IMR-90 (cell line): ENCODE measurements at regions not wholly inside any gene's neighbourhood (a gene's known extent, or its start where the extent isn't known, plus 50 kb on each side); places are given as distances from the start of the nearest gene placed in this dataset.

Experiments
- ATAC-seq: fragments of 200-7000 bp; cut with Tn5 transposase; 2 replicates; pipeline ENCODE4 v1.9.1; 2020; ENCODE audit warnings: low read depth, mild to moderate bottlenecking, moderate library complexity
- BruUV-seq: library from RNA; stranded (reverse); fragments of 400-500 nt; replicated peaks from 2 replicates; lab custom pipeline; 2021; lab: Mats Ljungman, UMichigan
- CTCF ChIA-PET: fragments of 300-600 bp; formaldehyde crosslinking; extraction: SDS; loops from one replicate; lab custom pipeline; 2021; ENCODE audit warnings: antibody characterized with exemption; lab: Yijun Ruan, JAX
- POLR2A ChIA-PET: fragments of 300-600 bp; sonication (Branson Sonifier 250); formaldehyde crosslinking; loops from one replicate; lab custom pipeline; 2022; ENCODE audit warnings: antibody characterized with exemption; ENCODE audit not compliant: unreplicated experiment; lab: Charles Lee
- DNase-seq: peaks from one replicate; pipeline ENCODE4 v3.0.0; 2013
- H2AFZ ChIP-seq: replicated peaks from 2 replicates; pipeline ENCODE3; 2013; ENCODE audit warnings: low read length, mild to moderate bottlenecking; ENCODE audit not compliant: poor library complexity
- H2AK5ac ChIP-seq: 2 replicates; pipeline ENCODE4 v1.6.1; 2013; ENCODE audit warnings: low read depth, low read length, inconsistent platforms
- H2AK9ac ChIP-seq: replicated peaks from 2 replicates; pipeline ENCODE3; 2013; ENCODE audit warnings: mild to moderate bottlenecking, low read depth, low read length, moderate library complexity; ENCODE audit not compliant: poor library complexity
- H2BK120ac ChIP-seq: 2 replicates; pipeline ENCODE4 v1.6.1; 2013; ENCODE audit warnings: low read depth, low read length, inconsistent platforms
- H2BK15ac ChIP-seq: 3 replicates; pipeline ENCODE4 v1.6.1; 2013; ENCODE audit warnings: low read depth, low read length, inconsistent platforms
- H2BK20ac ChIP-seq: 2 replicates; pipeline ENCODE4 v1.6.1; 2013; ENCODE audit warnings: low read depth, mild to moderate bottlenecking, inconsistent platforms, low read length, moderate library complexity
- H2BK5ac ChIP-seq: 2 replicates; pipeline ENCODE4 v1.6.1; 2013; ENCODE audit warnings: mild to moderate bottlenecking, low read depth, low read length, inconsistent platforms; ENCODE audit not compliant: poor library complexity, severe bottlenecking
- H3K14ac ChIP-seq: replicated peaks from 2 replicates; pipeline ENCODE4 v1.6.1; 2013; ENCODE audit warnings: low read depth, low read length, inconsistent platforms
- H3K18ac ChIP-seq: 2 replicates; pipeline ENCODE4 v1.6.1; 2013; ENCODE audit warnings: low read depth, low read length, control low read depth
- H3K23ac ChIP-seq: 2 replicates; pipeline ENCODE4 v1.6.1; 2013; ENCODE audit warnings: low read depth, low read length, inconsistent platforms
- H3K27ac ChIP-seq: 2 replicates; pipeline ENCODE4 v1.5.1; 2013; ENCODE audit warnings: mild to moderate bottlenecking, control low read depth, low read length; ENCODE audit not compliant: insufficient read depth
- H3K27me3 ChIP-seq: 2 replicates; pipeline ENCODE4 v1.6.1; 2013; ENCODE audit warnings: low read length; ENCODE audit not compliant: control insufficient read depth, insufficient read depth
- H3K36me3 ChIP-seq: 2 replicates; pipeline ENCODE4 v1.6.1; 2013; ENCODE audit warnings: low read length, mixed read lengths; ENCODE audit not compliant: control insufficient read depth, insufficient read depth
- H3K4ac ChIP-seq: 2 replicates; pipeline ENCODE4 v1.6.1; 2013; ENCODE audit warnings: low read depth, low read length, inconsistent platforms
- H3K4me1 ChIP-seq: 2 replicates; pipeline ENCODE4 v1.6.1; 2013; ENCODE audit warnings: low read length, mixed read lengths; ENCODE audit not compliant: control insufficient read depth, insufficient read depth
- H3K4me2 ChIP-seq: 2 replicates; pipeline ENCODE4 v1.6.1; 2013; ENCODE audit warnings: low read depth, mild to moderate bottlenecking, control low read depth, low read length, moderate library complexity
- H3K4me3 ChIP-seq: 2 replicates; pipeline ENCODE4 v1.5.1; 2013; ENCODE audit warnings: low read depth, mild to moderate bottlenecking, control low read depth, low read length, moderate library complexity; ENCODE audit not compliant: insufficient read depth
- H3K56ac ChIP-seq: 2 replicates; pipeline ENCODE4 v1.6.1; 2013; ENCODE audit warnings: low read length, inconsistent platforms; ENCODE audit not compliant: insufficient read depth; ENCODE audit errors: extremely low read depth
- H3K79me1 ChIP-seq, 2 experiments: 2 replicates each; pipeline ENCODE4 v1.6.1; 2013; ENCODE audit warnings: low read length in 2 of 2, inconsistent platforms in 1 of 2, low read depth in 1 of 2
- H3K9ac ChIP-seq: 2 replicates; pipeline ENCODE4 v1.6.1; 2013; ENCODE audit warnings: low read depth, low read length, control low read depth
- H3K9me1 ChIP-seq: 2 replicates; pipeline ENCODE4 v1.6.1; 2013; ENCODE audit warnings: low read length, inconsistent platforms; ENCODE audit not compliant: insufficient read depth
- H3K9me3 ChIP-seq: 2 replicates; pipeline ENCODE4 v1.6.1; 2013; ENCODE audit warnings: low read length; ENCODE audit not compliant: control insufficient read depth, insufficient read depth
- H4K20me1 ChIP-seq: 2 replicates; pipeline ENCODE4 v1.6.1; 2013; ENCODE audit warnings: low read length, inconsistent platforms; ENCODE audit not compliant: insufficient read depth
- H4K5ac ChIP-seq: 2 replicates; pipeline ENCODE4 v1.6.1; 2013; ENCODE audit warnings: mild to moderate bottlenecking, low read depth, low read length, control low read depth
- H4K8ac ChIP-seq, 2 experiments: 2 replicates each; pipeline ENCODE4 v1.6.1; 2013; ENCODE audit warnings: low read depth in 2 of 2, low read length in 2 of 2, control low read depth in 1 of 2, inconsistent platforms in 1 of 2
- H4K91ac ChIP-seq: 2 replicates; pipeline ENCODE4 v1.6.1; 2013; ENCODE audit warnings: low read depth, low read length, inconsistent platforms; ENCODE audit not compliant: insufficient read depth
- BHLHE40 ChIP-seq: fragments of 150-350 bp; IDR thresholded peaks from 2 replicates; pipeline ENCODE4 v1.6.1; 2016; ENCODE audit warnings: mild to moderate bottlenecking, low read depth, low read length
- CEBPB ChIP-seq: IDR thresholded peaks from 2 replicates; pipeline ENCODE4 v1.6.1; 2012; ENCODE audit warnings: low read depth, low read length, improper control_type of control experiment
- CHD1 ChIP-seq: IDR thresholded peaks from 2 replicates; pipeline ENCODE4 v1.6.1; 2012; ENCODE audit warnings: low read depth, low read length, improper control_type of control experiment
- CTCF ChIP-seq: conservative IDR thresholded peaks from 2 replicates; pipeline ENCODE4 v1.5.1; 2012; ENCODE audit warnings: mild to moderate bottlenecking, low read depth, low read length, improper control_type of control experiment
- ELK1 ChIP-seq: fragments of 150-350 bp; IDR thresholded peaks from 2 replicates; pipeline ENCODE4 v1.6.1; 2016; ENCODE audit warnings: low read depth, mild to moderate bottlenecking, low read length, moderate library complexity, borderline replicate concordance
- FOS ChIP-seq: fragments of 150-350 bp; IDR thresholded peaks from 2 replicates; pipeline ENCODE4 v1.6.1; 2016; ENCODE audit warnings: low read depth, low read length
- MAFK ChIP-seq: IDR thresholded peaks from 2 replicates; pipeline ENCODE4 v1.6.1; 2012; ENCODE audit warnings: low read depth, low read length, improper control_type of control experiment
- MAZ ChIP-seq: IDR thresholded peaks from 2 replicates; pipeline ENCODE4 v1.6.1; 2012; ENCODE audit warnings: low read depth, mild to moderate bottlenecking, low read length, improper control_type of control experiment, moderate library complexity, borderline replicate concordance
- MXI1 ChIP-seq: IDR thresholded peaks from 2 replicates; pipeline ENCODE4 v1.6.1; 2012; ENCODE audit warnings: low read depth, mild to moderate bottlenecking, low read length, moderate library complexity, borderline replicate concordance
- NFE2L2 ChIP-seq: fragments of 150-350 bp; IDR thresholded peaks from 2 replicates; pipeline ENCODE4 v1.6.1; 2016; ENCODE audit warnings: low read depth, mild to moderate bottlenecking, low read length
- POLR2A ChIP-seq: IDR thresholded peaks from 2 replicates; pipeline ENCODE4 v1.6.1; 2012; ENCODE audit warnings: mild to moderate bottlenecking, low read depth, low read length
- RAD21 ChIP-seq: IDR thresholded peaks from 2 replicates; pipeline ENCODE4 v1.6.1; 2012; ENCODE audit warnings: low read length, improper control_type of control experiment
- RCOR1 ChIP-seq: IDR thresholded peaks from 2 replicates; pipeline ENCODE4 v1.6.1; 2012; ENCODE audit warnings: mild to moderate bottlenecking, low read length, improper control_type of control experiment; ENCODE audit not compliant: insufficient replicate concordance
- RFX5 ChIP-seq: IDR thresholded peaks from 2 replicates; pipeline ENCODE4 v1.8.0; 2012; ENCODE audit warnings: low read depth, mild to moderate bottlenecking, low read length, moderate library complexity
- SMC3 ChIP-seq: fragments of 150-350 bp; IDR thresholded peaks from 2 replicates; pipeline ENCODE4 v1.6.1; 2016; ENCODE audit warnings: low read depth, mild to moderate bottlenecking, antibody characterized with exemption, low read length, moderate library complexity
- USF2 ChIP-seq: fragments of 150-350 bp; IDR thresholded peaks from 2 replicates; pipeline ENCODE4 v1.6.1; 2017; ENCODE audit warnings: mild to moderate bottlenecking, antibody characterized with exemption, low read length, low read depth
- WGBS, 2 experiments: methylation state at CpG; one replicate each; pipeline versions ENCODE4 v1.1.5 to v1.1.7; 2013; ENCODE audit warnings: missing lambda C conversion rate in 2 of 2; ENCODE audit not compliant: insufficient read length in 1 of 2; ENCODE audit errors: extremely low coverage in 2 of 2; 5-methylcytosine and 5-hydroxymethylcytosine counted together
- dilution Hi-C: fragments of 300-500 bp; cut with HindIII; formaldehyde crosslinking; loops from one replicate; pipeline ENCODE4 v1.14.3; 2018; ENCODE audit warnings: low sequenced_read_pairs; ENCODE audit not compliant: unreplicated experiment
- in situ Hi-C: fragments of 300-500 bp; cut with MboI; formaldehyde crosslinking; loops from 3 replicates; pipeline ENCODE4 v1.14.3; 2019; ENCODE audit warnings: low sequenced_read_pairs, inconsistent platforms, mixed read lengths
- intact Hi-C: fragments of 100-400 bp; cut with micrococcal nuclease; formaldehyde crosslinking; loops from 2 replicates; pipeline ENCODE4 v1.10.0; 2022

- Histone ChIP-seq H4K5ac (no peak overlapping the region), H3K4me3 (no peak overlapping the region), H3K4me1 (no peaks in the 10 kb centered on the region), H4K91ac (no peak overlapping the region), H3K23ac (no peak overlapping the region), H3K79me1 (no peaks in the 10 kb centered on the region), H3K4me2 (no peak overlapping the region), H3K36me3 (no peaks in the 10 kb centered on the region), H3K27me3 (no peaks in the 10 kb centered on the region; the same call in 1 of the 2 replicates), H3K14ac (no peak overlapping the region), H2AK9ac (no peak overlapping the region), H3K4ac (no peak overlapping the region), H3K27ac (no peak overlapping the region), H3K9me1 (no peaks in the 10 kb centered on the region), H4K20me1 (no peaks in the 10 kb centered on the region), H3K9me3 (no peaks in the 10 kb centered on the region), H3K56ac (no peak overlapping the region), H3K9ac (no peak overlapping the region), H3K18ac (no peak overlapping the region), H2AFZ (no peak overlapping the region), H2BK15ac (no peak overlapping the region), H4K8ac (no peak overlapping the region), H2BK20ac (no peak overlapping the region), H2AK5ac (no peak overlapping the region), H2BK5ac (no peak overlapping the region), H2BK120ac (no peak overlapping the region)
- ATAC-seq = no peak
- in situ Hi-C loops (no loop called here), intact Hi-C loops (no loop called here), dilution Hi-C loops (no loop called here)
- no CpG with 5 or more reads among the region's 3 CpGs for WGBS, 2 experiments
- ChIA-PET POLR2A (no interaction called here), CTCF (no interaction called here)
- TF ChIP-seq CHD1 (no peak), RFX5 (no peak), BHLHE40 (no peak), CTCF (no peak), MXI1 (no peak), USF2 (no peak), RCOR1 (no peak), POLR2A (no peak), SMC3 (no peak), ELK1 (no peak), NFE2L2 (no peak), FOS (no peak), MAZ (no peak), CEBPB (no peak), MAFK (no peak), RAD21 (no peak)
- BruUV-seq = no TSS peak
- DNase-seq = no peak
Observed at GRCh38 chr6:150516199-150516598, 83.5 kb upstream of the PLEKHG1 start.
